K562 (cell line): ENCODE measurements at regions not wholly inside any gene's neighbourhood (a gene's known extent, or its start where the extent isn't known, plus 50 kb on each side); places are given as distances from the start of the nearest gene placed in this dataset.

Experiments used
- DIDO1 ChIP-seq: fragments of 450-650 bp; IDR thresholded peaks from 2 replicates; pipeline ENCODE4 v1.6.1; 2016; ENCODE audit warnings: low read depth, missing biosample characterization, missing genetic modification characterization
- EHMT2 ChIP-seq: fragments of 450-650 bp; IDR thresholded peaks from 2 replicates; pipeline ENCODE4 v1.6.1; 2018; ENCODE audit warnings: antibody characterized with exemption
- ETV6 ChIP-seq, 3 experiments: fragments of 150-350 bp in 1 of 3; sonication (generic) in 1 of 3; formaldehyde crosslinking in 1 of 3; IDR thresholded peaks; 2 replicates each; pipeline versions ENCODE4 v1.6.1 to v1.8.0; 2014 to 2022; ENCODE audit warnings: borderline replicate concordance in 2 of 3, low read depth in 2 of 3, antibody characterized with exemption in 1 of 3, low read length in 1 of 3, mild to moderate bottlenecking in 1 of 3, missing genetic modification reagents in 1 of 3
- GABPB1 ChIP-seq: sonication (generic); formaldehyde crosslinking; IDR thresholded peaks from 2 replicates; pipeline ENCODE4 v1.8.0; 2022; ENCODE audit warnings: mild to moderate bottlenecking, missing genetic modification reagents
- HNRNPL ChIP-seq: fragments of 200-400 bp; formaldehyde crosslinking; IDR thresholded peaks from 2 replicates; pipeline ENCODE4 v1.6.1; 2017; ENCODE audit warnings: low read depth, mild to moderate bottlenecking, low read length
- IRF9 ChIP-seq: fragments of 450-650 bp; IDR thresholded peaks from 2 replicates; pipeline ENCODE4 v1.6.1; 2016; ENCODE audit warnings: missing biosample characterization, missing genetic modification characterization
- MXI1 ChIP-seq: IDR thresholded peaks from 2 replicates; pipeline ENCODE4 v1.6.1; 2011; ENCODE audit warnings: low read depth, mild to moderate bottlenecking, improper control_type of control experiment, low read length
- PATZ1 ChIP-seq: fragments of 250-450 bp; sonication (Bioruptor Pico); IDR thresholded peaks from 2 replicates; pipeline ENCODE4 v1.5.0; 2020; ENCODE audit warnings: mild to moderate bottlenecking, borderline replicate concordance
- POLR2A ChIP-seq: fragments of 450-650 bp; conservative IDR thresholded peaks from 2 replicates; pipeline ENCODE4 v1.6.1; 2016
- SIN3A ChIP-seq, 2 experiments: fragments of 150-350 bp in 1 of 2; IDR thresholded peaks; 2 replicates each; pipeline ENCODE4 v1.6.1; 2011 to 2016; ENCODE audit warnings: borderline replicate concordance in 2 of 2, low read depth in 2 of 2, low read length in 2 of 2, mild to moderate bottlenecking in 2 of 2, moderate library complexity in 2 of 2; ENCODE audit not compliant: control insufficient read depth in 1 of 2
- ZNF134 ChIP-seq: fragments of 250-450 bp; sonication (Bioruptor Pico); conservative IDR thresholded peaks from 2 replicates; pipeline ENCODE4 v1.4.0; 2020
- ZZZ3 ChIP-seq: fragments of 450-650 bp; IDR thresholded peaks from 2 replicates; pipeline ENCODE4 v1.6.1; 2016; ENCODE audit warnings: antibody characterized with exemption, mild to moderate bottlenecking, moderate library complexity
- TF ChIP-seq, protein P1 (sequence below): sonication (generic); formaldehyde crosslinking; IDR thresholded peaks from 2 replicates; pipeline ENCODE4 v1.8.1; 2022; ENCODE audit warnings: missing genetic modification reagents
- TF ChIP-seq, protein P2 (sequence below): sonication (generic); formaldehyde crosslinking; IDR thresholded peaks from 2 replicates; pipeline ENCODE4 v1.9.0; 2022; ENCODE audit warnings: mild to moderate bottlenecking, missing genetic modification reagents

DNA sequence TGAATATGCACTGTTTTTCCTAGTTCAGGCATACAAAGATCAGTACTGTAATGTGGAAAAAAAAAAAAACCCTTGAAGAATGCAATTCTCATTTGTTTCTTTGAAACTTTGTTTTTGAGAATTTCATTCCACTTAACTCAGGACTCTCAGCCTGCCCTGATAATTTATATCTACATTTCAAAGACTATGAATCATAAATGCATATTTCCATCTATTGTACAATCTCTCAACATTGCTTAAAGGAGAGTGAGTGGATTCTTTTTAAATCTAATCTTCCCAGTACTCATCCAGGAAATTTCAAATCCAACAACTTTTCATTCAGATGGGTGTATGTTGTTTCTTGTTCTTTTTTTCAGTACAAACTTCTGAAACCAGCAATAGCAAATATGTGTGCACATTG, 322.2 kb upstream of the DDI1 start:
- no peak for TF ChIP-seq ZNF134 (CRISPR knock-in tag)
- no peak for TF ChIP-seq ETV6 (IDR thresholded peaks at IDR 0.05; ENCODE audit: borderline replicate concordance in 1 of 2, low read depth in 2 of 2, low read length in 1 of 2)
- no peak for TF ChIP-seq ETV6 (CRISPR knock-in tag; IDR thresholded peaks at IDR 0.05; ENCODE audit: borderline replicate concordance)
- TF ChIP-seq HNRNPL = no peak
- no peak for TF ChIP-seq POLR2A
- TF ChIP-seq MXI1 = no peak
- TF ChIP-seq SIN3A (IDR thresholded peaks at IDR 0.05; ENCODE audit: borderline replicate concordance in 2 of 2, control insufficient read depth in 1 of 2, low read depth in 2 of 2, low read length in 2 of 2) = no peak
- no peak for TF ChIP-seq IRF9 (tag)
- TF ChIP-seq, protein P1, sequence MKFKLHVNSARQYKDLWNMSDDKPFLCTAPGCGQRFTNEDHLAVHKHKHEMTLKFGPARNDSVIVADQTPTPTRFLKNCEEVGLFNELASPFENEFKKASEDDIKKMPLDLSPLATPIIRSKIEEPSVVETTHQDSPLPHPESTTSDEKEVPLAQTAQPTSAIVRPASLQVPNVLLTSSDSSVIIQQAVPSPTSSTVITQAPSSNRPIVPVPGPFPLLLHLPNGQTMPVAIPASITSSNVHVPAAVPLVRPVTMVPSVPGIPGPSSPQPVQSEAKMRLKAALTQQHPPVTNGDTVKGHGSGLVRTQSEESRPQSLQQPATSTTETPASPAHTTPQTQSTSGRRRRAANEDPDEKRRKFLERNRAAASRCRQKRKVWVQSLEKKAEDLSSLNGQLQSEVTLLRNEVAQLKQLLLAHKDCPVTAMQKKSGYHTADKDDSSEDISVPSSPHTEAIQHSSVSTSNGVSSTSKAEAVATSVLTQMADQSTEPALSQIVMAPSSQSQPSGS = no peak
- TF ChIP-seq ZZZ3 = no peak
- TF ChIP-seq PATZ1 = no peak
- TF ChIP-seq EHMT2 = no peak
- TF ChIP-seq DIDO1 (tag) = no peak
- TF ChIP-seq, protein P2, sequence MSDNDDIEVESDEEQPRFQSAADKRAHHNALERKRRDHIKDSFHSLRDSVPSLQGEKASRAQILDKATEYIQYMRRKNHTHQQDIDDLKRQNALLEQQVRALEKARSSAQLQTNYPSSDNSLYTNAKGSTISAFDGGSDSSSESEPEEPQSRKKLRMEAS (CRISPR knock-in tag) = no peak
- no peak for TF ChIP-seq GABPB1
